Neuronal stem cell (in vitro differentiated cells): ENCODE measurements at regions not wholly inside any gene's neighbourhood (a gene's known extent, or its start where the extent isn't known, plus 50 kb on each side); places are given as distances from the start of the nearest gene placed in this dataset.

Source experiments
- DNase-seq: peaks from one replicate; pipeline ENCODE4 v3.0.0-alpha.2; 2013; ENCODE audit warnings: low spot score
- H2AFZ ChIP-seq: one replicate; pipeline ENCODE4 v1.6.1; 2013; ENCODE audit warnings: mild to moderate bottlenecking, low read length, inconsistent platforms
- H2AK5ac ChIP-seq: 2 replicates; pipeline ENCODE4 v1.6.1; 2013; ENCODE audit warnings: low read depth, mild to moderate bottlenecking, inconsistent platforms, low read length, moderate library complexity, mixed read lengths
- H2BK120ac ChIP-seq: 2 replicates; pipeline ENCODE4 v1.6.1; 2013; ENCODE audit warnings: low read depth, mild to moderate bottlenecking, inconsistent platforms, low read length, moderate library complexity, mixed read lengths
- H2BK12ac ChIP-seq: one replicate; pipeline ENCODE4 v1.6.1; 2013; ENCODE audit warnings: low read length, inconsistent platforms
- H2BK15ac ChIP-seq: 2 replicates; pipeline ENCODE4 v1.6.1; 2013; ENCODE audit warnings: mild to moderate bottlenecking, low read length, inconsistent platforms, mixed read lengths
- H2BK5ac ChIP-seq: one replicate; pipeline ENCODE4 v1.6.1; 2013; ENCODE audit warnings: inconsistent platforms, mild to moderate bottlenecking, low read length, moderate library complexity
- H3K14ac ChIP-seq: one replicate; pipeline ENCODE4 v1.6.1; 2013; ENCODE audit warnings: low read length, inconsistent platforms
- H3K18ac ChIP-seq: 2 replicates; pipeline ENCODE4 v1.6.1; 2013; ENCODE audit warnings: low read length, inconsistent platforms
- H3K23ac ChIP-seq: 2 replicates; pipeline ENCODE4 v1.6.1; 2013; ENCODE audit warnings: low read depth, mild to moderate bottlenecking, mixed read lengths, low read length, inconsistent platforms; ENCODE audit not compliant: poor library complexity
- H3K27ac ChIP-seq: replicated peaks from 3 replicates; pipeline ENCODE4 v1.5.1; 2013; ENCODE audit warnings: low read length, inconsistent platforms
- H3K27me3 ChIP-seq, 3 experiments: 2 replicates each; pipeline ENCODE4 v1.6.1; 2013; ENCODE audit warnings: low read length in 3 of 3, mild to moderate bottlenecking in 2 of 3, inconsistent platforms in 1 of 3, low read depth in 1 of 3, mixed read lengths in 1 of 3, moderate library complexity in 1 of 3; ENCODE audit not compliant: control insufficient read depth in 3 of 3, insufficient read depth in 3 of 3
- H3K36me3 ChIP-seq, 2 donors: replicated peaks in 1 of 2; 2 replicates each; pipeline ENCODE4 v1.6.1; 2013; ENCODE audit warnings: low read length in 2 of 2; ENCODE audit not compliant: control insufficient read depth in 2 of 2, insufficient read depth in 2 of 2
- H3K4ac ChIP-seq: 2 replicates; pipeline ENCODE4 v1.6.1; 2013; ENCODE audit warnings: inconsistent platforms, mild to moderate bottlenecking, low read length, moderate library complexity
- H3K4me1 ChIP-seq, 2 donors: 1 replicate in 1 of 2; 2 replicates in 1 of 2; pipeline ENCODE4 v1.6.1; 2013; ENCODE audit warnings: low read length in 2 of 2, low read depth in 1 of 2; ENCODE audit not compliant: control insufficient read depth in 2 of 2, insufficient read depth in 1 of 2
- H3K4me2 ChIP-seq: one replicate; pipeline ENCODE4 v1.6.1; 2013; ENCODE audit warnings: mild to moderate bottlenecking, low read length, inconsistent platforms; ENCODE audit not compliant: insufficient read depth, poor library complexity, severe bottlenecking
- H3K4me3 ChIP-seq, 2 donors: 2 replicates each; pipeline ENCODE4 v1.5.1; 2013; ENCODE audit warnings: low read length in 2 of 2, mild to moderate bottlenecking in 2 of 2, inconsistent platforms in 1 of 2, moderate library complexity in 1 of 2
- H3K79me1 ChIP-seq: one replicate; pipeline ENCODE4 v1.6.1; 2013; ENCODE audit warnings: low read depth, mild to moderate bottlenecking, inconsistent platforms, low read length, moderate library complexity
- H3K9ac ChIP-seq: one replicate; pipeline ENCODE4 v1.6.1; 2013; ENCODE audit warnings: mild to moderate bottlenecking, low read depth, low read length, inconsistent platforms; ENCODE audit not compliant: poor library complexity
- H3K9me3 ChIP-seq, 2 donors: replicated peaks in 1 of 2; 2 replicates each; pipeline versions ENCODE3 to v1.6.1; 2013; ENCODE audit warnings: low read length in 2 of 2, mild to moderate bottlenecking in 2 of 2, inconsistent platforms in 1 of 2, low read depth in 1 of 2, mixed read lengths in 1 of 2, moderate library complexity in 1 of 2; ENCODE audit not compliant: control insufficient read depth in 2 of 2, insufficient read depth in 1 of 2
- H4K8ac ChIP-seq: one replicate; pipeline ENCODE4 v1.6.1; 2013; ENCODE audit warnings: low read depth, mild to moderate bottlenecking, inconsistent platforms, low read length, moderate library complexity
- H4K91ac ChIP-seq: one replicate; pipeline ENCODE4 v1.6.1; 2013; ENCODE audit warnings: low read length, low read depth, mild to moderate bottlenecking, inconsistent platforms; ENCODE audit not compliant: poor library complexity
- WGBS, 2 donors: extraction: QIAGEN DNeasy Blood & Tissue Kit; methylation state at CpG; one replicate each; pipeline ENCODE4 v1.1.7; 2013; ENCODE audit warnings: missing lambda C conversion rate in 2 of 2, mixed read lengths in 1 of 2; ENCODE audit not compliant: insufficient read length in 2 of 2, insufficient replicate concordance in 1 of 2; ENCODE audit errors: extremely low coverage in 2 of 2; 5-methylcytosine and 5-hydroxymethylcytosine counted together

DNA sequence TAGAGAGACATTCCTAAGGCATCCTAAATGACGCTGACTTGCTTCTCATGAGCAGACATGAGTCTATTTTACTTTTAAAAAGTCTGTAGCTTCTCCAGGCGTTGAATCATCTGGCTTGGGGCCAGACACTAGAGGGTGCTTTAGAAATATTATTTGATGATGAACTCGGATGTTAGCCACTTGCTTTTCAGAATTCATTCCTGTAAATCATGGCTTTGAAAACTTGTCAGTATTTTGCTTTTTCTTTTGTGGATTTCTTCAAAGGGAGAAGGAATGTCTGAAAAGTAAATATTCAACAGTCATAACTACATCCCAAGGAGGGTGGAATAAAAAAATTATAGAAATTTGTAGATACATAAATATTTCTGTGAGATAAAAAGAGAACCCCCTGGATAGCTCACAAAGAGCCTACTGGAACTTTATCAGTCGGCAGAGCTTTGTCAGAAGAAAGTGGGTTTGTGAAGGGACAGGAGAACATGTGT is 370.8 kb downstream of the OSR1 start:
- no peak overlapping the region for H2BK120ac ChIP-seq
- no peak overlapping the region for H3K4ac ChIP-seq
- peaks cover 5 to 15% of the 10 kb centered on the region in 2 donors for H3K4me1 ChIP-seq
- no peak overlapping the region for H4K8ac ChIP-seq
- peak overlapping the region; percentile 40 for H2AFZ ChIP-seq
- H3K4me2 ChIP-seq = no peak overlapping the region
- H3K4me3 ChIP-seq = no peak overlapping the region
- H3K18ac ChIP-seq = no peak overlapping the region
- H2AK5ac ChIP-seq = no peak overlapping the region
- WGBS, 2 donors = no CpG with 5 or more reads among the region's 4 CpGs
- no peak for DNase-seq
- no peaks in the 10 kb centered on the region for H3K27me3 ChIP-seq
- H3K9me3 ChIP-seq = no peaks in the 10 kb centered on the region
- no peak overlapping the region for H3K9ac ChIP-seq
- H2BK15ac ChIP-seq = no peak overlapping the region
- no peak overlapping the region for H2BK12ac ChIP-seq
- H3K79me1 ChIP-seq = no peaks in the 10 kb centered on the region
- no peak overlapping the region for H3K27ac ChIP-seq
- no peak overlapping the region for H4K91ac ChIP-seq
- no peaks in the 10 kb centered on the region for H3K36me3 ChIP-seq
- H2BK5ac ChIP-seq = no peak overlapping the region
- H3K14ac ChIP-seq = no peak overlapping the region
- H3K23ac ChIP-seq = no peak overlapping the region

DNA sequence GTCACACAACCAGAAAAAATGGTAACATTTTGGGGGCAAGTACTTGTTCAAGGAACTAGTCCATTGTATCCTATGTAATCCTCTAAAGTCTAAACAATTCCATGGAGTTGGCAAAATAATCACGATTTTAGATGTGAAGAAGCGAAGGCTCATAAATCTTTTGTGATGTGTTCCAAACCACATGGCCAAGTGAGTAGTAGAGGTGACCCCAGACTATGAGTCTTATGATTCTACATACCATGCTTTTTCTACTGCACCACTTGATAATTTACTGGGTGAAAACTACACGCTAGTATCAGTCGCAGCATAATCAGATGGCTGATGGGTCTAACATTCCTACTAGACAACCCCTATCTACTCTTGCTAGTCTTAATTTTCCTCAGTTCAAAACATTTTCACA is 371.4 kb downstream of the OSR1 start:
- no peak overlapping the region for H3K4me2 ChIP-seq
- no peak overlapping the region for H2BK5ac ChIP-seq
- no peak overlapping the region for H2AK5ac ChIP-seq
- no peak overlapping the region for H4K8ac ChIP-seq
- H3K14ac ChIP-seq = no peak overlapping the region
- peaks cover 5 to 15% of the 10 kb centered on the region in 2 donors for H3K4me1 ChIP-seq
- no peak overlapping the region for H2AFZ ChIP-seq
- no peak overlapping the region for H3K9ac ChIP-seq
- no peaks in the 10 kb centered on the region for H3K9me3 ChIP-seq
- H4K91ac ChIP-seq = no peak overlapping the region
- DNase-seq = no peak
- H2BK12ac ChIP-seq = no peak overlapping the region
- H3K36me3 ChIP-seq = no peaks in the 10 kb centered on the region
- H2BK15ac ChIP-seq = no peak overlapping the region
- no peak overlapping the region for H3K18ac ChIP-seq
- H3K4me3 ChIP-seq = no peak overlapping the region
- no peaks in the 10 kb centered on the region for H3K27me3 ChIP-seq
- WGBS, 2 donors = no CpG with 5 or more reads among the region's 4 CpGs
- no peak overlapping the region for H3K27ac ChIP-seq
- H3K79me1 ChIP-seq = no peaks in the 10 kb centered on the region
- no peak overlapping the region for H2BK120ac ChIP-seq
- H3K4ac ChIP-seq = no peak overlapping the region
- H3K23ac ChIP-seq = no peak overlapping the region

DNA sequence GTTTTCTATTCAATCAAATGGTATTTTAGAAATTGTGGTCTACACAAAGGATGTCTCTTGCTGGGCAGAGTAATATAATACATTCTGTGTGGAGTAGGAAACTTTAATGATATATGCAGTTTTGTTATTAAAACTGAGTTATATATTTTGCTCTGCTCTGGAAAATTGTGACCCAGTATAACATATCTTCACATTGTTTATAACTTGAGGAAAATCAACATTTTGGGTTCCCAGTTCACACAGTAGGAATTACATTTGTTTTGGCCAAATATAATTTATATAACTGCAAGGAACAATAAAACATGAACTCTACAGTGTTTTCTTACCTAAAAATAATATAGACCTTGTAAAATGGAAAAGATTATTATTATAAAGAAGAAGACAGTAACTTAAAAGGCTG is 372.4 kb downstream of the OSR1 start:
- no peak overlapping the region for H2BK5ac ChIP-seq
- no peak overlapping the region for H3K4me2 ChIP-seq
- H4K91ac ChIP-seq = no peak overlapping the region
- no peak overlapping the region for H2AFZ ChIP-seq
- no peak overlapping the region for H3K18ac ChIP-seq
- no peaks in the 10 kb centered on the region for H3K9me3 ChIP-seq
- no peaks in the 10 kb centered on the region for H3K79me1 ChIP-seq
- no peaks in the 10 kb centered on the region for H3K27me3 ChIP-seq
- no peak overlapping the region for H3K27ac ChIP-seq
- H3K4me3 ChIP-seq = no peak overlapping the region
- no peak overlapping the region for H3K23ac ChIP-seq
- H2BK120ac ChIP-seq = no peak overlapping the region
- no peak overlapping the region for H2BK15ac ChIP-seq
- no peak overlapping the region for H3K14ac ChIP-seq
- H3K36me3 ChIP-seq = no peaks in the 10 kb centered on the region
- no peak overlapping the region for H3K9ac ChIP-seq
- no peak overlapping the region for H2BK12ac ChIP-seq
- H4K8ac ChIP-seq = no peak overlapping the region
- no peak overlapping the region for H2AK5ac ChIP-seq
- DNase-seq = no peak
- H3K4ac ChIP-seq = no peak overlapping the region
- peaks cover 5 to 15% of the 10 kb centered on the region in 2 donors for H3K4me1 ChIP-seq

DNA sequence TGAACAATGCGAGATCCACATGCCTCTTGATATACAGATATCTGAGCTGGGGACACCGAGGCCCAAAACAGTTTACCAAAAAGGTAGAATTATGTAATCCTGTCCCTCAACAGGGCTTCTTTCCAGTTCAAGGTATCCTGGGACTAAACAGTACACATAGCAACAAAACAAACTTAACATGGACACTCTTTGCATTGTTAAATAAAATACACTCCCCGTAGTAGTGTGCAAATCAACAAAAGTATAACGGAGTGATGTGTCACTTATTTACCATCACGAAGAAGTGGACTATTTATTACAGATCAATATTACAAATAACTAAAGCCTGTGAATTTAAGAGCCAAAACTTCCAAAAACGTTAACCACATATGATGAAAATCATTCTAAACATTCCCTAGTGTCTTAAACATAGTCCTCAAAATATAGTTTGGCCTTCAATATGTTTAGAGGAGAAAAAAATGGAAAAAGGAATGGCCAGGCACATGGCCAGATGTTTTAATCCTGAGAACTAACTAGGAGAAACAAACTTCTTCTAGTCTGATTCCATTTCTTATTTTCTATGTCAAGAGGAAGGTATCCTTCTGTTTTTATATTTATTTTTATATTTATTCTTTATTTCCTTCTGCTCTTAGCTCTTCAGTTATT is 377.5 kb downstream of the OSR1 start:
- Histone ChIP-seq H3K4me3 (no peak overlapping the region), H2AK5ac (no peak overlapping the region), H3K36me3 (no peaks in the 10 kb centered on the region), H2AFZ (peak overlapping the region; percentile 42), H3K14ac (no peak overlapping the region), H3K27me3 (no peaks in the 10 kb centered on the region), H3K79me1 (no peaks in the 10 kb centered on the region), H3K23ac (no peak overlapping the region), H3K9me3 (no peaks in the 10 kb centered on the region), H3K18ac (no peak overlapping the region), H3K4me1 (peaks cover 0 to 7% of the 10 kb centered on the region in 2 donors), H2BK120ac (no peak overlapping the region), H2BK12ac (no peak overlapping the region), H3K27ac (no peak overlapping the region), H3K4ac (no peak overlapping the region), H2BK15ac (no peak overlapping the region), H4K91ac (no peak overlapping the region), H3K9ac (no peak overlapping the region), H3K4me2 (no peak overlapping the region), H4K8ac (no peak overlapping the region), H2BK5ac (no peak overlapping the region)
- WGBS, 2 donors = no CpG with 5 or more reads among the region's 6 CpGs
- DNase-seq = no peak
